Peyer's patch (tissue), 4 donors: ENCODE measurements at regions not wholly inside any gene's neighbourhood (a gene's known extent, or its start where the extent isn't known, plus 50 kb on each side); places are given as distances from the start of the nearest gene placed in this dataset.

Source experiments
- POLR2A ChIP-seq, 2 donors: fragments of 450-650 bp; IDR thresholded peaks; one replicate each; pipeline ENCODE4 v1.5.1; 2017; ENCODE audit warnings: antibody characterized with exemption in 2 of 2, mild to moderate bottlenecking in 2 of 2, moderate library complexity in 2 of 2
- TF ChIP-seq, protein P1 (sequence below), 6 experiments: fragments of 450-650 bp in 4 of 6; fragments of 200-600 bp in 2 of 6; sonication (generic) in 1 of 6; IDR thresholded peaks; one replicate each; pipeline ENCODE4 v1.5.1; 2017 to 2019; ENCODE audit warnings: antibody characterized with exemption in 6 of 6, mild to moderate bottlenecking in 3 of 6, moderate library complexity in 1 of 6

DNA sequence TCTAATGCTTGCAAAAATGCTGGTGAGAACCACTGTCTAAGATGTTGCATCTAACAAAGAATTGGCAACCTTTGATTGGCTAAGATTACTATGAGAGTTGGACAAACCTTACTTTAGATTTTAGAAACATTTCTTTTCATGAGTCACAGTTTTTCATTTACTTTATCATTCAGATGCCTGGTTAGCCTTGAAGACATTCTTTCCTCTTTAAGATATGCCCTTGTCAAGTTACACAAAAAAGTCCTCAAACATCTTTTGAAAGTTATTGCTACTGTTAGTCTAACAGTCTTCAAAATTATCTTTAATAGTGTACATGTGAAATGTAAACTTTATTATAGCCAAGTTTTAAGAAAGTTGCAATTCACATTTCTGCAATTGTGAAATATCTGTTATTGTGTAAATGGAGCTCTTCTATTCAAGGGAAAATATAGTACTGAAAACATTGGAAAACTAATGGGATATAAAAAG, 276.3 kb downstream of the RND3 start:
- TF ChIP-seq, protein P1, sequence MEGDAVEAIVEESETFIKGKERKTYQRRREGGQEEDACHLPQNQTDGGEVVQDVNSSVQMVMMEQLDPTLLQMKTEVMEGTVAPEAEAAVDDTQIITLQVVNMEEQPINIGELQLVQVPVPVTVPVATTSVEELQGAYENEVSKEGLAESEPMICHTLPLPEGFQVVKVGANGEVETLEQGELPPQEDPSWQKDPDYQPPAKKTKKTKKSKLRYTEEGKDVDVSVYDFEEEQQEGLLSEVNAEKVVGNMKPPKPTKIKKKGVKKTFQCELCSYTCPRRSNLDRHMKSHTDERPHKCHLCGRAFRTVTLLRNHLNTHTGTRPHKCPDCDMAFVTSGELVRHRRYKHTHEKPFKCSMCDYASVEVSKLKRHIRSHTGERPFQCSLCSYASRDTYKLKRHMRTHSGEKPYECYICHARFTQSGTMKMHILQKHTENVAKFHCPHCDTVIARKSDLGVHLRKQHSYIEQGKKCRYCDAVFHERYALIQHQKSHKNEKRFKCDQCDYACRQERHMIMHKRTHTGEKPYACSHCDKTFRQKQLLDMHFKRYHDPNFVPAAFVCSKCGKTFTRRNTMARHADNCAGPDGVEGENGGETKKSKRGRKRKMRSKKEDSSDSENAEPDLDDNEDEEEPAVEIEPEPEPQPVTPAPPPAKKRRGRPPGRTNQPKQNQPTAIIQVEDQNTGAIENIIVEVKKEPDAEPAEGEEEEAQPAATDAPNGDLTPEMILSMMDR (IDR thresholded peaks at IDR 0.05): no peak
- no peak for TF ChIP-seq POLR2A (IDR thresholded peaks at IDR 0.05)
